T-cell (primary cell): ENCODE measurements at regions not wholly inside any gene's neighbourhood (a gene's known extent, or its start where the extent isn't known, plus 50 kb on each side); places are given as distances from the start of the nearest gene placed in this dataset.

ENCODE experiments used
- ATAC-seq, 4 experiments: fragments of 200-7000 bp in 3 of 4; fragments of 150-1000 bp in 1 of 4; cut with Tn5 transposase; replicated peaks in 1 of 4; 1 replicate in 3 of 4; 2 replicates in 1 of 4; pipeline ENCODE4 v1.10.0; 2021; ENCODE audit warnings: moderate library complexity in 3 of 4, mild to moderate bottlenecking in 2 of 4, moderate number of reproducible peaks in 1 of 4
- CTCF ChIA-PET, 2 donors: fragments of 300-600 bp; sonication (Branson Sonifier 250); formaldehyde crosslinking; loops; one replicate each; lab custom pipeline; 2022; ENCODE audit warnings: antibody characterized with exemption in 2 of 2; lab: Charles Lee
- POLR2A ChIA-PET, 2 donors: fragments of 300-600 bp; sonication (Branson Sonifier 250); formaldehyde crosslinking; loops; one replicate each; lab custom pipeline; 2022; ENCODE audit warnings: antibody characterized with exemption in 2 of 2; lab: Charles Lee
- DNase-seq, 35 experiments: peaks; one replicate each; pipeline versions ENCODE4 v3.0.0 to v3.0.0-alpha.2; 2013 to 2023
- H3K27ac ChIP-seq: one replicate; pipeline ENCODE4 v1.5.1; 2013; ENCODE audit warnings: low read length
- H3K27me3 ChIP-seq, 2 experiments: replicated peaks in 1 of 2; 1 replicate in 1 of 2; 2 replicates in 1 of 2; pipeline versions ENCODE4 v1.6.1 to v1.7.0; 2013; ENCODE audit warnings: low read length in 1 of 2, mixed read lengths in 1 of 2; ENCODE audit not compliant: control insufficient read depth in 2 of 2, insufficient read depth in 2 of 2; ENCODE audit errors: extremely low read depth in 1 of 2
- H3K36me3 ChIP-seq, 2 donors: 1 replicate in 1 of 2; 2 replicates in 1 of 2; pipeline versions ENCODE4 v1.6.1 to v1.7.0; 2013; ENCODE audit warnings: low read length in 1 of 2; ENCODE audit not compliant: control insufficient read depth in 2 of 2, insufficient read depth in 1 of 2; ENCODE audit errors: extremely low read depth in 1 of 2
- H3K4me1 ChIP-seq, 2 experiments: 1 replicate in 1 of 2; 2 replicates in 1 of 2; pipeline versions ENCODE4 v1.6.1 to v1.7.0; 2013; ENCODE audit warnings: low read length in 2 of 2, mixed read lengths in 1 of 2; ENCODE audit not compliant: insufficient read depth in 2 of 2, control insufficient read depth in 1 of 2; ENCODE audit errors: extremely low read depth in 1 of 2
- H3K4me3 ChIP-seq, 2 donors: 1 replicate in 1 of 2; 2 replicates in 1 of 2; pipeline versions ENCODE4 v1.5.1 to v1.7.0; 2013; ENCODE audit warnings: mild to moderate bottlenecking in 2 of 2, low read length in 1 of 2, moderate library complexity in 1 of 2; ENCODE audit not compliant: control insufficient read depth in 1 of 2; ENCODE audit errors: extremely low read depth in 1 of 2
- H3K9me3 ChIP-seq: 2 replicates; pipeline ENCODE4 v1.7.0; 2013
- H3K27ac Mint-ChIP-seq, 2 donors: one replicate each; pipeline ENCODE4 v1.8.0; 2020 to 2021; ENCODE audit warnings: mild to moderate bottlenecking in 2 of 2, mixed read lengths in 2 of 2
- H3K27me3 Mint-ChIP-seq, 2 donors: one replicate each; pipeline ENCODE4 v1.8.0; 2021 to 2022; ENCODE audit warnings: mixed read lengths in 2 of 2
- H3K36me3 Mint-ChIP-seq: one replicate; pipeline ENCODE4 v1.8.0; 2021; ENCODE audit warnings: mixed read lengths
- H3K4me1 Mint-ChIP-seq, 3 donors: one replicate each; pipeline ENCODE4 v1.8.0; 2020 to 2022; ENCODE audit warnings: mixed read lengths in 3 of 3, mild to moderate bottlenecking in 1 of 3
- H3K4me3 Mint-ChIP-seq, 3 donors: one replicate each; pipeline ENCODE4 v1.8.0; 2020 to 2022; ENCODE audit warnings: mild to moderate bottlenecking in 3 of 3, mixed read lengths in 3 of 3, moderate library complexity in 3 of 3
- H3K9me3 Mint-ChIP-seq, 3 donors: one replicate each; pipeline ENCODE4 v1.8.0; 2020 to 2022; ENCODE audit warnings: mixed read lengths in 3 of 3
- WGBS: methylation state at CpG from one replicate; pipeline ENCODE4 v1.1.5; 2013; ENCODE audit warnings: missing lambda C conversion rate; ENCODE audit not compliant: insufficient coverage; 5-methylcytosine and 5-hydroxymethylcytosine counted together

DNA sequence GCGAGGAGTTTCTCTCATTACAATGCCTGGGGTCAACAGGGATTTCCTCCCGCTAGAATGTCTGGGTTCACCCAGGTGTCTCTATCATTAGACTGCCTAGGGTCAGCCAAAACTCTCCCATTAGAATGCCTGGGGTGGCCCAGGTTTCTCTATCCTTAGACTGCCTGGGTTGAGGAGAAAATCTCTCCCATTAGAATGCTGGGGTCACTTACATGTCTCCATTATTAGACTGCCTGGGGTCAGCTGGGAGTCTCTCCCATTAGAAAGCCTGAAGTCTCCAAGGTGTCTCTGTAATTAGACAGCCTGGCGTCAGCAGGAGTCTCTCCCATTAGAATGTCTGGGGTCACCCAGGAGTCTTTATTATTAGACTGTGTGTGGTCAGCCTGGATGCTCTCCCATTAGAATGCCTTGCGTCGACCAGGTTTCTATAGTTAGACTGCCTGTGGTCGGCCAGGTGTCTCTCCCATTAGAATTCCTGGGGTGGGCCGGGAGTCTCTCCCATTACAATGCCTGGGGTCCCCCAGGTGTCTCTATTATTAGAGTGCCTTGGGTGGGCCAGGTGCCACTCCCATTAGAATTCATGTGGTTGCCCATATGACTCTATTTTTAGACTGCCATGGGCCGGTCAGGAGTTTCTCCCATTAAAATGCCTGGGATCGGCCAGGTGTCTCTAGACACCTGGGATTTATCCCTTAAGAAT, 2272.1 kb downstream of the TP53TG3F start:
- H3K36me3 Mint-ChIP-seq: no peaks in the 10 kb centered on the region
- Histone ChIP-seq H3K4me1 (no peaks in the 10 kb centered on the region), H3K4me3 (no peak overlapping the region), H3K27me3 (no peaks in the 10 kb centered on the region), H3K27ac (no peak overlapping the region), H3K9me3 (no peaks in the 10 kb centered on the region), H3K36me3 (no peaks in the 10 kb centered on the region)
- no peak overlapping the region for H3K27ac Mint-ChIP-seq
- H3K4me3 Mint-ChIP-seq: no peak overlapping the region
- ATAC-seq (no peak), DNase-seq (no peak)
- ChIA-PET CTCF (no interaction called here), POLR2A (no interaction called here)
- WGBS: 79% methylated on average over 5 of the region's 9 CpGs
- no peaks in the 10 kb centered on the region for H3K4me1 Mint-ChIP-seq
- H3K27me3 Mint-ChIP-seq: no peaks in the 10 kb centered on the region
- H3K9me3 Mint-ChIP-seq: peaks cover 42 to 67% (median 63%) of the 10 kb centered on the region in 3 donors

DNA sequence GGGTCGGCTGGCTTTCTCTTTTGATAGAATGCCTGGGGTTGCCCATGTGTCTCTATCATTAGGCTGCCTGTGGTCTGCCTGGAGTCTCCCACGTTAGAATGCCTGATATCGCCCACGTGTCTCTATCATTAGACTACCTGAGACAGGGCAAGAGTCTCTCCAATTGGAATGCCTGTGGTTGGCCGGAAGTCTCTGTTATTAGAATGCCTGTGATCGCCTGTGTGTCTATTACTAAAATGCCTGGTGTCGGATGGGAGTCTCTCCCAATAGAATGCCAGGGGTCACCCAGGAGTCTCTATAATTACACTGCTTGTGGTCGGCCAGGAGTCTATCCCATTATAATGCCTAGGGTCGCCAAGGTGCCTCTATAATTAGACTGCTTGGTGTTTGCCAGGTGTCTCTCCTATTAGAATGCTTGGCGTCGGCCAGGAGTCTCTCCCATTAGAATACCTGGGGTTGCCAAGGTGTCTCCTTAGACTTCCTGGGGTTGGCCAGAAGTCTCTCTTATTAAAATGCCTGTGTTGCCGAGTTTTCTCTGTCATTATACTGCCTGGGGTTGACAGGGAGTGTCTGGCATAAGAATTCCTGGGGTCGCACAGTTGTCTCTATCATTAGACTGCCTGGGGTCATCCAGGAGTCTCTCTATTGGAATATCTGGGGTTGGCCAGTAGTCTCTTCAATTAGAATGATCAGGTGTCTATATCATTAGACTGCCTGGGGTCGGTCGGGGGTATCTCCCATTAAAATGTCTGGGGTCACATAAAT, 2272.8 kb downstream of the TP53TG3F start:
- Mint-ChIP-seq H3K36me3 (no peaks in the 10 kb centered on the region), H3K4me1 (no peaks in the 10 kb centered on the region), H3K9me3 (peaks cover 40 to 64% (median 60%) of the 10 kb centered on the region in 3 donors), H3K27ac (no peak overlapping the region), H3K4me3 (no peak overlapping the region), H3K27me3 (no peaks in the 10 kb centered on the region)
- H3K36me3 ChIP-seq: no peaks in the 10 kb centered on the region
- CTCF ChIA-PET: no interaction called here
- no peak overlapping the region for H3K27ac ChIP-seq
- H3K27me3 ChIP-seq: no peaks in the 10 kb centered on the region
- no peak overlapping the region for H3K4me3 ChIP-seq
- no peak for DNase-seq
- POLR2A ChIA-PET: no interaction called here
- no peaks in the 10 kb centered on the region for H3K4me1 ChIP-seq
- no peak for ATAC-seq
- H3K9me3 ChIP-seq: no peaks in the 10 kb centered on the region
- 75% methylated on average over 7 of the region's 15 CpGs for WGBS

DNA sequence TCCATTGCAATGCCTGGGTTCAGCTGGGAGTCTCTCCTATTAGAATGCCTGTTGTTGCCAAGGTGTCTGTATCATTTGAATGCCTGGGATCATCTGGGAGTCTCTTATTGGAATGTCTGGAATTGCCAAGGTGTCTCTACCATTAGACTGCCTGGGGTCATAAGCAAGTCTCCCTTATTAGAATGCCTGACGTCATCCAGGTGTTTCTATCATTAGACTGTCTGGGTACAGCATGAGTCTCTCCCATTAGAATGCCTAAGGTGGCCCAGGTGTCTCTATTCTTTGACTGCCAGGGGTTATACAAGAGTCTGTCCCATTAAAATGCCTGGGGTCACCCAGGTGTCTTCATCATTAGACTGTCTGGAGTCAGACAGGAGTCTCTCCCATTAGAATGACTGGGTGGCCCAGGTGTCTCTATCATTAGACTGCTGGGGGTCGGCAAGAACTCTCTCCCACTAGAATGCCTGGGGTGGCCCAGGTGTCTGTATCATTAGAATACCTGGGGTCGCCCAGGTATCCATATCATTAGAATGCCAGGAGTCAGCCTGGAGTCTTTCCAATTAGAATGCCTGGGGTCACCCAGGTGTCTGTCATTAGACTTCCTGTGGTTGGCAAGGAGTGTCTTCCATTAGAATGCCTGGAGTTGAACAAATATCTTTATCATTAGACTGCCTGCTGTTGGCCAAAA, 2274.0 kb downstream of the TP53TG3F start:
- Mint-ChIP-seq H3K9me3 (peaks cover 47 to 65% (median 64%) of the 10 kb centered on the region in 3 donors), H3K4me3 (no peak overlapping the region), H3K27me3 (no peaks in the 10 kb centered on the region), H3K36me3 (no peaks in the 10 kb centered on the region), H3K4me1 (no peaks in the 10 kb centered on the region), H3K27ac (no peak overlapping the region)
- POLR2A ChIA-PET: no interaction called here
- ATAC-seq (no peak), DNase-seq (no peak)
- no peaks in the 10 kb centered on the region for H3K36me3 ChIP-seq
- no peak overlapping the region for H3K27ac ChIP-seq
- no peak overlapping the region for H3K4me3 ChIP-seq
- no peaks in the 10 kb centered on the region for H3K4me1 ChIP-seq
- 20% methylated on average over 1 of the region's 3 CpGs for WGBS
- H3K27me3 ChIP-seq: no peaks in the 10 kb centered on the region
- CTCF ChIA-PET: no interaction called here
- no peaks in the 10 kb centered on the region for H3K9me3 ChIP-seq

DNA sequence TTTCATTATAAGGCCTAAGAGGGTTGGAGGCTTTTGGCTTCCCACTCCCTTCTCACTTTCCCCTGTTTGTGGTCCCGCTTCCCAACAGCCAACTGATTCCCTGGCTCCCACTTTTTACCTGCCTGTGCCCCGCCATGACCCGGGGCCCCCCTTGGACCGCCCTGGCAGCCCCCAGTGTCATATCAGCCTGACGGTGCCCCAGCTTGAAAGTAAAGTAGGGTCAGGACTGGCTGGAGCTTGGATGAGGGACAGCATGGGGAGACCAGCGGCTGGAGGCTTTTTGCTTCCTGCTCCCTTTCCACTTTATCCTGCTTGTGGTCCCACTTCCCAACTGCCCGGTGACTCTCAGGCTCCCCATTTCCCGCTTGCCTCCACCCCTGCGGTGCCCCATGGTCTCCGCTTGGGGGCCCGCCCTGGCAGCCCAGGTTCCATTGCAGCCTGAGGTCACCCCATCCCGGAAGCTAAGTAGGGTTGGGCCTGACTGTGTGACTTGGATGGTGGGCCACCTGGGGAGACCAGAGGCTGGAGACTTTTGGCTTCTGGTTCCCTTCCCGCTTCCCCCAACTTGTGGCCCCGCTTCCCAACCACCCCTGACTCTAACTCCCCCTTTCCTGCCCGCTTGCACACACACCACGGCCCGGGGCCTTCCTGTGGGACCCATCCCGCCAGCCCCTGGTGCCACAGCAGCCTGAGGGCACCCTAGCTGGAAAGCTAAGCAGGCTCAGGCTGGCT, 2274.7 kb downstream of the TP53TG3F start:
- Histone ChIP-seq H3K4me1 (no peaks in the 10 kb centered on the region), H3K27ac (no peak overlapping the region), H3K9me3 (no peaks in the 10 kb centered on the region), H3K36me3 (no peaks in the 10 kb centered on the region), H3K4me3 (no peak overlapping the region), H3K27me3 (no peaks in the 10 kb centered on the region)
- Mint-ChIP-seq H3K4me3 (no peak overlapping the region), H3K36me3 (no peaks in the 10 kb centered on the region), H3K4me1 (no peaks in the 10 kb centered on the region), H3K9me3 (peaks cover 48 to 64% (median 64%) of the 10 kb centered on the region in 3 donors), H3K27ac (no peak overlapping the region), H3K27me3 (no peaks in the 10 kb centered on the region)
- WGBS: 75% methylated on average over 9 of the region's 18 CpGs
- ChIA-PET CTCF (no interaction called here), POLR2A (no interaction called here)
- ATAC-seq (no peak), DNase-seq (no peak)

DNA sequence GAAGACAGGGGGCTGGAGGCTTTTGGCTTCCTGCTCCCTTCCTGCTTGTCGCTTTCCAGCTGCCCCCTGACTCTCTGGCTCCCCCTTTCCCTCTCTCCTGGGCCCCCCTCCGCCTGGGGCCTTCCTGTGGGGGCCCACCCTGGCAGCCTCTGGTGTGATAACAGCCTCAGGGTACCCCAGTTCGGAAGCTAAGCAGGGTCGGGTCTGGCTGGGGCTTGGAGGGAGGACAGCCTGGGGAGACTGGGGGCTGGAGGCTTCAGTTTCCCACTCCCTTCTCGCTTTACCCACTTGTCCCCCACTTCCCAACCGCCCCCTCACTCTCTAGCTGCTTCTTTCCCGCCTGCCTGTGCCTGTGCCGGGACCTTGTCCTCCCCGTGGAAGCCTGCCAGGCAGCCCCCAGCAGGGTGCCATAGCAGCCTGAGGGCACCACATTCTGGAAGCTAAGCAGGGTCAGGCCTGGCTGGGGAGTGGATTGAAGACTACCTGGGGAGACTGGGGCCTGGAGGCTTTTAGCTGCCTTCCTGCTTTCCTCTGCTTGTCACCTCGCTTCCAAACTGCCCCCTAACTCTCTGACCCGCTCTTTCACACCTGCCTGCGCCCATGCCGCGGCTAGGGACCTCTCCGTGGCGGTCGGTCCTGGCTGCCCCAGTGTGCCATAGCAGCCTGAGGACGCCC, 2275.5 kb downstream of the TP53TG3F start:
- Histone ChIP-seq H3K4me1 (no peaks in the 10 kb centered on the region), H3K9me3 (no peaks in the 10 kb centered on the region), H3K27ac (no peak overlapping the region), H3K27me3 (no peaks in the 10 kb centered on the region), H3K4me3 (peak overlapping the region in 1 of 2 donors; percentile 5), H3K36me3 (no peaks in the 10 kb centered on the region)
- Mint-ChIP-seq H3K9me3 (peaks cover 51 to 66% (median 64%) of the 10 kb centered on the region in 3 donors), H3K4me3 (no peak overlapping the region), H3K4me1 (no peaks in the 10 kb centered on the region), H3K27ac (no peak overlapping the region), H3K36me3 (no peaks in the 10 kb centered on the region), H3K27me3 (no peaks in the 10 kb centered on the region)
- ChIA-PET POLR2A (no interaction called here), CTCF (no interaction called here)
- WGBS: 80% methylated on average over 12 of the region's 18 CpGs
- no peak for ATAC-seq
- no peak for DNase-seq
